Heart left ventricle (tissue), 13 donors: ENCODE measurements at regions not wholly inside any gene's neighbourhood (a gene's known extent, or its start where the extent isn't known, plus 50 kb on each side); places are given as distances from the start of the nearest gene placed in this dataset.

Experiments
- CTCF ChIP-seq, 12 donors: fragments of 200-600 bp; sonication (generic) in 4 of 12; IDR thresholded peaks; one replicate each; pipeline versions ENCODE4 v1.5.0 to v1.8.0; 2018 to 2022; ENCODE audit warnings: antibody characterized with exemption in 12 of 12, mild to moderate bottlenecking in 5 of 12
- POLR2A ChIP-seq, 2 donors: fragments of 450-650 bp; IDR thresholded peaks; one replicate each; pipeline ENCODE4 v1.6.1; 2017; ENCODE audit warnings: antibody characterized with exemption in 2 of 2, mild to moderate bottlenecking in 2 of 2, moderate library complexity in 2 of 2
- donor health status: ischemic (EF 13 %, LVEDD 7.1; RV severe dilation, severe dysfunction).
- donor health status: DM: no; HTN: yes; CAD: no.
- donor health status: DM: no; HTN: no; CAD: no.
- donor health status: ischemic (EF 25% LVEDD 6.9; RV normal size, moderate dysfunction).
- donor health status: ischemic (EF 25% LVEDD 5.7; RV mildly dilated, moderate dysfunction).
- donor health status: ischemic (EF 35%, LVEDD 5.7; RV mildly dilated, moderate dysfunction).
- donor health status: nonischemic (EF 11% LVEDD 7.7; RV severe dilation, severe dysfunction).
- donor health status: DM: yes; HTN: yes; CAD: no.
- donor health status: PGD.
- donor health status: ischemic (EF 29% LVEDD 5.4; RV normal size, mild dysfunction).
- donor health status: nonischemic (EF 23%, LVEDD 6.1; RV moderate dilation, normal function).

- no peak for TF ChIP-seq POLR2A (IDR thresholded peaks at IDR 0.05)
- TF ChIP-seq CTCF (IDR thresholded peaks at IDR 0.05): no peak
These were observed 366.2 kb upstream of the SPRED2 start for GRCh38 chr2:65798641-65799040.
